PC-9 (cell line): ENCODE measurements at regions not wholly inside any gene's neighbourhood (a gene's known extent, or its start where the extent isn't known, plus 50 kb on each side); places are given as distances from the start of the nearest gene placed in this dataset.

ENCODE experiments used
- BruUV-seq: library from RNA; stranded (reverse); fragments of 400-500 nt; replicated peaks from 2 replicates; lab custom pipeline; 2021; lab: Mats Ljungman, UMichigan
- CTCF ChIA-PET: fragments of 300-600 bp; sonication (Branson Sonifier 250); formaldehyde crosslinking; loops from one replicate; lab custom pipeline; 2022; ENCODE audit warnings: antibody characterized with exemption; lab: Charles Lee
- POLR2A ChIA-PET: fragments of 300-600 bp; sonication (Branson Sonifier 250); formaldehyde crosslinking; loops from one replicate; lab custom pipeline; 2022; ENCODE audit warnings: antibody characterized with exemption; ENCODE audit not compliant: unreplicated experiment; lab: Charles Lee
- DNase-seq, 2 experiments: peaks; one replicate each; pipeline versions ENCODE4 v3.0.0 to v3.0.0-alpha.2; 2015 to 2022; ENCODE audit warnings: mixed read lengths in 1 of 2
- H2AFZ ChIP-seq: fragments of 200-600 bp; sonication (generic); 2 replicates; pipeline ENCODE4 v1.8.1; 2017; ENCODE audit warnings: antibody characterized with exemption
- H3F3A ChIP-seq: fragments of 200-600 bp; sonication (generic); 2 replicates; pipeline ENCODE4 v1.8.1; 2017; ENCODE audit warnings: antibody characterized with exemption, mild to moderate bottlenecking, low read depth; ENCODE audit not compliant: insufficient read depth
- H3K27ac ChIP-seq: fragments of 200-600 bp; sonication (generic); 2 replicates; pipeline ENCODE4 v1.6.1; 2016; ENCODE audit warnings: mixed run types
- H3K27me3 ChIP-seq: fragments of 200-600 bp; sonication (generic); 2 replicates; pipeline ENCODE4 v1.6.1; 2016; ENCODE audit warnings: low read depth, mixed run types; ENCODE audit not compliant: insufficient read depth
- H3K36me3 ChIP-seq: fragments of 200-600 bp; sonication (generic); 2 replicates; pipeline ENCODE4 v1.6.1; 2016; ENCODE audit warnings: low read depth, mixed run types
- H3K4me1 ChIP-seq: fragments of 200-600 bp; sonication (generic); replicated peaks from 2 replicates; pipeline ENCODE4 v1.6.1; 2016; ENCODE audit warnings: mixed run types; ENCODE audit not compliant: insufficient read depth
- H3K4me2 ChIP-seq: fragments of 200-600 bp; sonication (generic); 2 replicates; pipeline ENCODE4 v1.6.1; 2017; ENCODE audit warnings: mixed run types
- H3K4me3 ChIP-seq: fragments of 200-600 bp; sonication (generic); 2 replicates; pipeline ENCODE4 v1.6.1; 2016; ENCODE audit warnings: mixed run types
- H3K79me2 ChIP-seq: fragments of 200-600 bp; sonication (generic); 2 replicates; pipeline ENCODE4 v1.6.1; 2017; ENCODE audit warnings: low read depth, mixed run types
- H3K9me2 ChIP-seq: fragments of 200-600 bp; sonication (generic); 2 replicates; pipeline ENCODE4 v1.8.1; 2017; ENCODE audit warnings: mild to moderate bottlenecking; ENCODE audit not compliant: insufficient read depth
- H3K9me3 ChIP-seq: fragments of 200-600 bp; sonication (generic); 2 replicates; pipeline ENCODE4 v1.8.1; 2016; ENCODE audit warnings: low read depth; ENCODE audit not compliant: insufficient read depth
- H4K20me1 ChIP-seq: fragments of 200-600 bp; sonication (generic); 2 replicates; pipeline ENCODE4 v1.8.1; 2017; ENCODE audit not compliant: insufficient read depth
- CTCF ChIP-seq: fragments of 200-600 bp; sonication (generic); conservative IDR thresholded peaks from 2 replicates; pipeline ENCODE4 v1.6.1; 2017; ENCODE audit warnings: mixed run types, antibody characterized with exemption, mild to moderate bottlenecking, moderate library complexity
- EZH2 ChIP-seq: fragments of 200-600 bp; sonication (generic); IDR thresholded peaks from 2 replicates; pipeline ENCODE4 v1.8.0; 2017; ENCODE audit warnings: antibody characterized with exemption, low read depth
- intact Hi-C: fragments of 100-400 bp; cut with micrococcal nuclease; formaldehyde crosslinking; loops from one replicate; pipeline ENCODE4 v1.10.0; 2022; ENCODE audit not compliant: unreplicated experiment

GRCh38 chr20:17832236-17832915 lies 132.6 kb downstream of the BANF2 start:
- H3K4me1 ChIP-seq: peaks cover 8% of the 10 kb centered on the region; the same call in 1 of the 2 replicates
- H3K9me3 ChIP-seq: no peaks in the 10 kb centered on the region
- TF ChIP-seq CTCF (no peak), EZH2 (no peak)
- no TSS peak for BruUV-seq
- H3K36me3 ChIP-seq: no peaks in the 10 kb centered on the region
- no peak overlapping the region for H2AFZ ChIP-seq
- H3K9me2 ChIP-seq: no peaks in the 10 kb centered on the region
- no peak overlapping the region for H3K4me3 ChIP-seq
- H3K4me2 ChIP-seq: no peak overlapping the region
- intact Hi-C loops: no loop called here
- POLR2A ChIA-PET: interaction anchor here (0.6 kb wide), 1 partner anchor 56 kb away, joined by 3 read pairs; no protein-coding TSS in a partner anchor
- H3K27me3 ChIP-seq: no peaks in the 10 kb centered on the region
- no peaks in the 10 kb centered on the region for H3K79me2 ChIP-seq
- no peak overlapping the region for H3K27ac ChIP-seq
- CTCF ChIA-PET: no interaction called here
- no peaks in the 10 kb centered on the region; the same call in 1 of the 2 replicates for H3F3A ChIP-seq
- no peak for DNase-seq
- H4K20me1 ChIP-seq: no peaks in the 10 kb centered on the region

DNA sequence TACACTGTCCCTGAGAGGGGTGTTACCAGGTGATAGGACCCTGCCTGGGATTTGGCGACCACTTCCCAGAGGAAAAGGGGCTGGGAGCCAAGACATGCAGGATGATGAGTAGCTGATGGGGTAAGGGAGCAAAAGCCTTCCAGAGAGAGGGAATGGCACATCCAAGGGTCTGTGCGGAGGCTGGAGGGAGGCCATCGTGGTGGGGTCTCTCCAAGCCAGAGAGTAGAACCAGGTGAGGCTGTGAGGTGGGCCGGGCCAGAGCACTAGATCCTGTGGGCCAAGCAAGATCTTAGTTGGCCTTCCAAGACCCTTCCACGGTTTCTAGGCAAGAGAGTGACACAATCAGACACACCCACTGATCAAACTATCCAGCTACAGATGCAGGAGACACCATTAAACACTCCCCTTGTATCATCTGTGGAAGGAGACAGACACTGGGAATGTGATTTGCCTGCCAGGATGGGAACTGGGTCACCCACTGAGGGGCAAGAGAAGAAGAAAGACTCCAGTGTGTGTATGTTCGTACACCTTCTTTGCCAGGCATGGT lies 128.9 kb downstream of the BANF2 start:
- no peak overlapping the region for H2AFZ ChIP-seq
- intact Hi-C loops: no loop called here
- no peaks in the 10 kb centered on the region for H3K4me1 ChIP-seq
- no peak overlapping the region for H3K4me3 ChIP-seq
- H4K20me1 ChIP-seq: no peaks in the 10 kb centered on the region
- TF ChIP-seq CTCF (no peak), EZH2 (no peak)
- H3K36me3 ChIP-seq: no peaks in the 10 kb centered on the region
- DNase-seq: no peak
- ChIA-PET CTCF (no interaction called here), POLR2A (no interaction called here)
- H3K9me2 ChIP-seq: no peaks in the 10 kb centered on the region
- no TSS peak for BruUV-seq
- no peak overlapping the region for H3K27ac ChIP-seq
- no peak overlapping the region for H3K4me2 ChIP-seq
- no peaks in the 10 kb centered on the region for H3K79me2 ChIP-seq
- no peaks in the 10 kb centered on the region for H3F3A ChIP-seq
- H3K27me3 ChIP-seq: no peaks in the 10 kb centered on the region
- no peaks in the 10 kb centered on the region for H3K9me3 ChIP-seq

DNA sequence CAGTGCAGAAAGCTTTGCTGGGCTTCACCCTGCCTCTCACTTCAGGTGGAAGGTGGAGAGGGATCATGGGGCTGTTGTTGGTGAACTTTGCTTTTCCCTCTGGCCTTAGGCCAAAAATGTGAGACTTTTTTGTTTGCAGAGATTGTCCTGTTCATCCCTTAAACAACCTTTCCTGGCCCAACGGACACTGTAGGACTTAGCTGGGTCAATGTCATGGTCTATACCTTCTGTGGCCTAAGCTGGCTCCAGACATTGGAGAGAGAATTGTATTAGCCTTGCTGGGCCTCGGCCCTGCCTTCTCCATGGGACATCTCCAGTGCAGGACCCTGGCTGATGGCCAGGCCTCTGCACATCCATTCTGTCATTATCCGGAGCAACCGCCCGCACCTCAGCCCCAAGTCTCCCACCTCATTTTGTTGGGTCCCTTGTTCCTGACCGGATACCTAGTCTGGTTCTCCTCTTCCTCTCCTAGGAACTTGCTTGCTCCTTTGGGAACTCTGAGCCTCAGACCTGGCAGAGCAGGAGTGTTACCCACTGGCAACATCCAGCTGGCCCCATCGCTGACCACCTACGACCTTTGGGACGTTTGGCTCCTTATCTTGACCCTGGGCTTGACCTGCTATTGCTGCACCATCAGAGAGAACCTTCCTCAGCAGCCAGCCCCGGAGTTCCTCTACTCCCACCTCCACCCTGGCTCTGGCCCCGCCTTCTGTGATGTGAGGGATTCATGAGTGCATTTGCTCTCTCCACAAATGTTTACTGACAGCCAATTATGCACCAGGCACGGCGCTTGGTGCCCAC lies 128.2 kb downstream of the BANF2 start:
- no TSS peak for BruUV-seq
- Histone ChIP-seq H3K9me3 (no peaks in the 10 kb centered on the region), H3K27me3 (no peaks in the 10 kb centered on the region), H4K20me1 (no peaks in the 10 kb centered on the region), H3K4me1 (no peaks in the 10 kb centered on the region), H3K79me2 (no peaks in the 10 kb centered on the region), H3K4me3 (no peak overlapping the region), H3F3A (no peaks in the 10 kb centered on the region), H3K27ac (no peak overlapping the region), H2AFZ (no peak overlapping the region), H3K9me2 (no peaks in the 10 kb centered on the region), H3K36me3 (no peaks in the 10 kb centered on the region), H3K4me2 (no peak overlapping the region)
- TF ChIP-seq CTCF: no peak
- TF ChIP-seq EZH2: no peak
- ChIA-PET POLR2A (no interaction called here), CTCF (no interaction called here)
- intact Hi-C loops: no loop called here
- no peak for DNase-seq
